Ascending aorta (tissue), 2 donors: ENCODE measurements at regions not wholly inside any gene's neighbourhood (a gene's known extent, or its start where the extent isn't known, plus 50 kb on each side); places are given as distances from the start of the nearest gene placed in this dataset.

Source experiments
- DNase-seq, 2 donors: peaks; one replicate each; pipeline ENCODE4 v3.0.0-alpha.2; 2019; ENCODE audit warnings: low spot score in 2 of 2
- H3K27ac ChIP-seq, 2 donors: fragments of 200-600 bp; sonication (generic); one replicate each; pipeline ENCODE4 v1.5.1; 2016 to 2017; ENCODE audit warnings: mild to moderate bottlenecking in 1 of 2
- H3K27me3 ChIP-seq: fragments of 200-600 bp; sonication (generic); one replicate; pipeline ENCODE4 v1.5.1; 2017
- H3K36me3 ChIP-seq, 2 donors: fragments of 200-600 bp; sonication (generic); one replicate each; pipeline ENCODE4 v1.5.1; 2016
- H3K4me1 ChIP-seq, 2 donors: fragments of 200-600 bp; sonication (generic); one replicate each; pipeline ENCODE4 v1.5.1; 2016 to 2017; ENCODE audit warnings: mild to moderate bottlenecking in 1 of 2
- H3K4me3 ChIP-seq, 2 donors: fragments of 200-600 bp; sonication (generic); one replicate each; pipeline ENCODE4 v1.5.1; 2016 to 2017; ENCODE audit warnings: mild to moderate bottlenecking in 1 of 2
- H3K9me3 ChIP-seq, 2 donors: fragments of 200-600 bp; sonication (generic); one replicate each; pipeline ENCODE4 v1.5.1; 2016
- intact Hi-C: fragments of 100-400 bp; cut with DNase I; formaldehyde crosslinking; loops from one replicate; pipeline ENCODE4 v1.15.1; 2023
- TF ChIP-seq, protein P1 (sequence below), 3 experiments: fragments of 200-600 bp in 2 of 3; fragments of 450-650 bp in 1 of 3; sonication (generic) in 2 of 3; IDR thresholded peaks; one replicate each; pipeline ENCODE4 v1.5.1; 2016 to 2019; ENCODE audit warnings: antibody characterized with exemption in 3 of 3, mild to moderate bottlenecking in 1 of 3, moderate library complexity in 1 of 3

DNA sequence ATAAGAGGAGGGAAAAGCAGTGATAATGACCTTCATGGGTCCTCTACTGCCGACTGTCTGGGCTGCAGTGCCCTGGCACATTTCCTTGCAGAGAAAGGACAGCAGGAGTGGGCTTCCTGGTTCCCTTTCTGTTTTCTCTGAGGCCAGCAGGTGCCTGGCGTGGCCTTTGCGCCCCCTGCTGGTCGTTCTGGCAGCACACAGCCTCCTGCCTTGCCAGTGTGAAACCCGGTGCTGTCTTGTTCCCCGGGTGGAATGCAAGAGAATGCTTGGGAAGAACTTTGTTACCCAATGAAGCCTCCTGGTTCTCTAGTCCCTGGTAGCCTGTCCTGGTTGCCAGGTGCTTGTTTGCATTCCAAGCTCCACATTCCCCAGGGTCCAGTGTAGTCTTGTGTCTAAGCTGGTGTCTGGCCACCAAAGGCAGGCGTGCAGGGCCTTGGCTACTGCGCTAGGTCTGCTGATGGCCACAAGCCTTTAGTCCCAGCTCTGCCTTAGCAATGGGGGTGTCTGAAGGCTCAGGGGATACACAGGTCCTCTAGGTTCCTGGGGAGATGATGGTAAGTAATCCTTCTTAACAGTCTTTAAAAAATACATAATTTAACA is 1392.4 kb upstream of the TMEM132C start:
- H3K36me3 ChIP-seq = no peaks in the 10 kb centered on the region
- TF ChIP-seq, protein P1, sequence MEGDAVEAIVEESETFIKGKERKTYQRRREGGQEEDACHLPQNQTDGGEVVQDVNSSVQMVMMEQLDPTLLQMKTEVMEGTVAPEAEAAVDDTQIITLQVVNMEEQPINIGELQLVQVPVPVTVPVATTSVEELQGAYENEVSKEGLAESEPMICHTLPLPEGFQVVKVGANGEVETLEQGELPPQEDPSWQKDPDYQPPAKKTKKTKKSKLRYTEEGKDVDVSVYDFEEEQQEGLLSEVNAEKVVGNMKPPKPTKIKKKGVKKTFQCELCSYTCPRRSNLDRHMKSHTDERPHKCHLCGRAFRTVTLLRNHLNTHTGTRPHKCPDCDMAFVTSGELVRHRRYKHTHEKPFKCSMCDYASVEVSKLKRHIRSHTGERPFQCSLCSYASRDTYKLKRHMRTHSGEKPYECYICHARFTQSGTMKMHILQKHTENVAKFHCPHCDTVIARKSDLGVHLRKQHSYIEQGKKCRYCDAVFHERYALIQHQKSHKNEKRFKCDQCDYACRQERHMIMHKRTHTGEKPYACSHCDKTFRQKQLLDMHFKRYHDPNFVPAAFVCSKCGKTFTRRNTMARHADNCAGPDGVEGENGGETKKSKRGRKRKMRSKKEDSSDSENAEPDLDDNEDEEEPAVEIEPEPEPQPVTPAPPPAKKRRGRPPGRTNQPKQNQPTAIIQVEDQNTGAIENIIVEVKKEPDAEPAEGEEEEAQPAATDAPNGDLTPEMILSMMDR (IDR thresholded peaks at IDR 0.05) = peak; percentile 31 to 81 (median 58)
- no peak overlapping the region for H3K4me3 ChIP-seq
- H3K9me3 ChIP-seq = no peaks in the 10 kb centered on the region
- DNase-seq = no peak
- H3K4me1 ChIP-seq = no peaks in the 10 kb centered on the region
- H3K27me3 ChIP-seq = no peaks in the 10 kb centered on the region
- intact Hi-C loops = loop anchor here (2.0 kb wide), 1 partner anchor 1692 kb away; no protein-coding TSS in a partner anchor
- no peak overlapping the region for H3K27ac ChIP-seq

GRCh38 chr12:126879842-126880241 is 1387.1 kb upstream of the TMEM132C start:
- Histone ChIP-seq H3K4me3 (no peak overlapping the region), H3K27me3 (no peaks in the 10 kb centered on the region), H3K36me3 (no peaks in the 10 kb centered on the region), H3K27ac (no peak overlapping the region), H3K9me3 (no peaks in the 10 kb centered on the region), H3K4me1 (no peaks in the 10 kb centered on the region)
- intact Hi-C loops = no loop called here
- DNase-seq = no peak
- TF ChIP-seq, protein P1 (IDR thresholded peaks at IDR 0.05) = no peak

GRCh38 chr12:126883697-126884096 is 1383.3 kb upstream of the TMEM132C start:
- H3K4me3 ChIP-seq = no peak overlapping the region
- no peaks in the 10 kb centered on the region for H3K27me3 ChIP-seq
- no peaks in the 10 kb centered on the region for H3K9me3 ChIP-seq
- no peaks in the 10 kb centered on the region for H3K36me3 ChIP-seq
- no peaks in the 10 kb centered on the region for H3K4me1 ChIP-seq
- no peak overlapping the region for H3K27ac ChIP-seq
- TF ChIP-seq, protein P1 (IDR thresholded peaks at IDR 0.05) = no peak
- intact Hi-C loops = no loop called here
- no peak for DNase-seq

DNA sequence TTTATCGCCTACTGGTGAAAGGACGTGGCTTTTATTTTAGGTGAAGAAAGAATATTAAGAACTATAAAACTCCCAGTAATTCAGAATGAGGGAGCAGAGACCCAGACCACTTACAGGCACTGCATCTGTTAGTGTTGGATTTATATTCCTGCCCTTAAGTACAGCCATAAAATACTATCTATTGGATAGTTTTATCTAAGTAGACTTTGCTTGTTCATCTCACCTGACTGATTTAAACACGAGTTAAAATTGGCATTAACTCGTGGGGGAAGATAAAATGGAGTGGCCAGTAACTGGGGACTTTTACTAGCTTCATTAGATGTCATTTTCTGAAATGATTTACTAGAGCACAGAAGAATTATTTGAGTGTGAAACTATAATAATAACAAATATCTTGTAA is 1377.5 kb upstream of the TMEM132C start:
- no peaks in the 10 kb centered on the region for H3K4me1 ChIP-seq
- no peaks in the 10 kb centered on the region for H3K36me3 ChIP-seq
- no peak overlapping the region for H3K4me3 ChIP-seq
- no peak for DNase-seq
- no peak overlapping the region for H3K27ac ChIP-seq
- H3K9me3 ChIP-seq = no peaks in the 10 kb centered on the region
- no peaks in the 10 kb centered on the region for H3K27me3 ChIP-seq
- intact Hi-C loops = no loop called here
- TF ChIP-seq, protein P1 (IDR thresholded peaks at IDR 0.05) = no peak

DNA sequence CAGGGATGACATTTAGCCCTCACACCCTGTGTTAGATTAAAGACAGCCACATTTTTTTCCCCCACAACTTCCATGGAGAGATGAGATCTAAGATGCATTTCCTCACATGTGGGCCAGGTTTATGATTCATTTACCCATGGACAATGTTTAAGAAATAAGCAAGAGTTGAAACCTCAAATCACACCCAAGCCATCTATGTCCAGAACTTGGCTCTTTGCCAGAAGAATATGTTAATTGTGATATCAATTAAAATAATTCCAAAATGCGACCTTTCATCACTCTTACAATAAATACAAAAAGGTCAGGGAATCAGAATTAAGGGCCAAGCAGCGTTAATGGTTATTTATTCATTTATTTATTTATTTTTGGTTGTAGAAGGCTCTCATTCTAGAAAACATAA is 1376.9 kb upstream of the TMEM132C start:
- intact Hi-C loops = no loop called here

More for the DNA sequence above, 1376.9 kb upstream of the TMEM132C start:
- H3K9me3 ChIP-seq = no peaks in the 10 kb centered on the region
- H3K36me3 ChIP-seq = no peaks in the 10 kb centered on the region
- no peak overlapping the region for H3K27ac ChIP-seq
- no peak for DNase-seq
- no peaks in the 10 kb centered on the region for H3K4me1 ChIP-seq
- H3K27me3 ChIP-seq = no peaks in the 10 kb centered on the region
- TF ChIP-seq, protein P1 (IDR thresholded peaks at IDR 0.05) = no peak
- no peak overlapping the region for H3K4me3 ChIP-seq
